Heart right ventricle (tissue), 16 donors: ENCODE measurements at regions not wholly inside any gene's neighbourhood (a gene's known extent, or its start where the extent isn't known, plus 50 kb on each side); places are given as distances from the start of the nearest gene placed in this dataset.

Experiments
- ATAC-seq, 8 donors: fragments of 200-7000 bp; cut with Tn5 transposase; one replicate each; pipeline ENCODE4 v1.9.1; 2020; ENCODE audit warnings: mild to moderate bottlenecking in 8 of 8, moderate library complexity in 8 of 8, moderate number of reproducible peaks in 1 of 8
- DNase-seq, 2 donors: peaks; one replicate each; pipeline ENCODE4 v3.0.0-alpha.2; 2020
- H3K27ac ChIP-seq, 10 donors: fragments of 200-600 bp; sonication (generic) in 2 of 10; one replicate each; pipeline versions ENCODE4 v1.5.0 to v1.8.0; 2020 to 2022; ENCODE audit warnings: mild to moderate bottlenecking in 3 of 10
- H3K27me3 ChIP-seq, 7 donors: fragments of 200-600 bp; one replicate each; pipeline ENCODE4 v1.8.0; 2021 to 2022; ENCODE audit warnings: mild to moderate bottlenecking in 2 of 7
- H3K36me3 ChIP-seq, 9 donors: fragments of 200-600 bp; sonication (generic) in 1 of 9; one replicate each; pipeline versions ENCODE4 v1.5.0 to v1.8.0; 2020 to 2022; ENCODE audit warnings: mild to moderate bottlenecking in 2 of 9
- H3K4me1 ChIP-seq, 9 donors: fragments of 200-600 bp; sonication (generic) in 1 of 9; one replicate each; pipeline versions ENCODE4 v1.5.0 to v1.8.0; 2020 to 2022; ENCODE audit warnings: mild to moderate bottlenecking in 4 of 9
- H3K4me3 ChIP-seq, 10 donors: fragments of 200-600 bp; sonication (generic) in 2 of 10; one replicate each; pipeline versions ENCODE4 v1.5.0 to v1.8.0; 2020 to 2022; ENCODE audit warnings: mild to moderate bottlenecking in 7 of 10, moderate library complexity in 2 of 10
- H3K9me3 ChIP-seq, 11 donors: fragments of 200-600 bp in 10 of 11; sonication (generic) in 2 of 11; one replicate each; pipeline versions ENCODE4 v1.5.0 to v1.8.0; 2013 to 2022; ENCODE audit warnings: mild to moderate bottlenecking in 2 of 11, control low read depth in 1 of 11, moderate library complexity in 1 of 11
- WGBS, 2 donors: extraction: QIAGEN DNeasy Blood & Tissue Kit; methylation state at CpG; one replicate each; pipeline ENCODE4 v1.1.7; 2013; ENCODE audit warnings: inconsistent platforms in 1 of 2; 5-methylcytosine and 5-hydroxymethylcytosine counted together
- intact Hi-C, 10 donors: fragments of 100-400 bp; cut with DNase I; formaldehyde crosslinking; loops; one replicate each; pipeline versions ENCODE4 v1.11.1 to v1.14.2; 2022
- TF ChIP-seq, protein P1 (sequence below), 9 donors: fragments of 200-600 bp; sonication (generic) in 2 of 9; IDR thresholded peaks; one replicate each; pipeline versions ENCODE4 v1.5.0 to v1.8.0; 2021 to 2022; ENCODE audit warnings: antibody characterized with exemption in 9 of 9, mild to moderate bottlenecking in 5 of 9, moderate library complexity in 1 of 9
- donor health status: Arrhythmogenic right ventricular cardiomyopathy.
- donor health status: ischemic (EF 13 %, LVEDD 7.1; RV severe dilation, severe dysfunction).
- donor health status: healthy with polysubstance abuse.
- donor health status: DM: no; HTN: yes; CAD: no.
- donor health status: DM: no; HTN: no; CAD: no.
- donor health status: ischemic (EF 25% LVEDD 6.9; RV normal size, moderate dysfunction).
- donor health status: ischemic (EF 25% LVEDD 5.7; RV mildly dilated, moderate dysfunction).
- donor health status: healthy.
- donor health status: DM: yes; HTN: yes; CAD: no.
- donor health status: Ischemic cardiomyopathy.
- donor health status: ischemic (EF 35%, LVEDD 5.7; RV mildly dilated, moderate dysfunction).
- donor health status: nonischemic (EF 11% LVEDD 7.7; RV severe dilation, severe dysfunction).
- donor health status: DM: yes; HTN: yes; CAD: no.
- donor health status: PGD.
- donor health status: ischemic (EF 29% LVEDD 5.4; RV normal size, mild dysfunction).
- donor health status: nonischemic (EF 23%, LVEDD 6.1; RV moderate dilation, normal function).

DNA sequence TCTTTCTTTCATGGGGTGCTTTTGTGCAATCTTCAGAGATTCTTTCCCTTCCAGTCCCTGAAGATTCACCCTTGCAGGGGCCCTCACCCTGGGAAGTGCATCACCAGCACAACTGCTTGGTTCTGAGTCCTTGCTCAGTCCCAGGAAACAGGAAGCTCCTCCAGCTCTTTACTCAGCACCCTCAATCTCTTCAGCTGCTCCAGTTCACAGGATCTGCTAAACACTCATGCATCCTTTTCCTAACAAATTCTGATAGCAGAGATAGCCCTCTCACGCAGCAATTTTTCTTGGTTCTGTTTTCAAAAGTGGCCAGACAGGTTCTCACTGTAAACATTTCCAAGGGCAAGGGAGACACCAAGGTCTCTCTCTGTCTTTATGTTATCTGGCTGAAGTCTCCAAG lies 823.1 kb downstream of the LIG4 start:
- 55 to 63% methylated on average over 1 of the region's 1 CpG for WGBS, 2 donors
- H3K4me1 ChIP-seq, result peaks cover 0 to 5% (median 0%) of the 10 kb centered on the region in 9 donors
- no peaks in the 10 kb centered on the region for H3K27me3 ChIP-seq
- no peak overlapping the region for H3K4me3 ChIP-seq
- ATAC-seq, result no peak
- H3K36me3 ChIP-seq, result no peaks in the 10 kb centered on the region
- no peaks in the 10 kb centered on the region for H3K9me3 ChIP-seq
- no peak overlapping the region for H3K27ac ChIP-seq
- DNase-seq, result no peak
- TF ChIP-seq, protein P1, sequence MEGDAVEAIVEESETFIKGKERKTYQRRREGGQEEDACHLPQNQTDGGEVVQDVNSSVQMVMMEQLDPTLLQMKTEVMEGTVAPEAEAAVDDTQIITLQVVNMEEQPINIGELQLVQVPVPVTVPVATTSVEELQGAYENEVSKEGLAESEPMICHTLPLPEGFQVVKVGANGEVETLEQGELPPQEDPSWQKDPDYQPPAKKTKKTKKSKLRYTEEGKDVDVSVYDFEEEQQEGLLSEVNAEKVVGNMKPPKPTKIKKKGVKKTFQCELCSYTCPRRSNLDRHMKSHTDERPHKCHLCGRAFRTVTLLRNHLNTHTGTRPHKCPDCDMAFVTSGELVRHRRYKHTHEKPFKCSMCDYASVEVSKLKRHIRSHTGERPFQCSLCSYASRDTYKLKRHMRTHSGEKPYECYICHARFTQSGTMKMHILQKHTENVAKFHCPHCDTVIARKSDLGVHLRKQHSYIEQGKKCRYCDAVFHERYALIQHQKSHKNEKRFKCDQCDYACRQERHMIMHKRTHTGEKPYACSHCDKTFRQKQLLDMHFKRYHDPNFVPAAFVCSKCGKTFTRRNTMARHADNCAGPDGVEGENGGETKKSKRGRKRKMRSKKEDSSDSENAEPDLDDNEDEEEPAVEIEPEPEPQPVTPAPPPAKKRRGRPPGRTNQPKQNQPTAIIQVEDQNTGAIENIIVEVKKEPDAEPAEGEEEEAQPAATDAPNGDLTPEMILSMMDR (IDR thresholded peaks at IDR 0.05), result no peak
- intact Hi-C loops, result no loop called here

DNA sequence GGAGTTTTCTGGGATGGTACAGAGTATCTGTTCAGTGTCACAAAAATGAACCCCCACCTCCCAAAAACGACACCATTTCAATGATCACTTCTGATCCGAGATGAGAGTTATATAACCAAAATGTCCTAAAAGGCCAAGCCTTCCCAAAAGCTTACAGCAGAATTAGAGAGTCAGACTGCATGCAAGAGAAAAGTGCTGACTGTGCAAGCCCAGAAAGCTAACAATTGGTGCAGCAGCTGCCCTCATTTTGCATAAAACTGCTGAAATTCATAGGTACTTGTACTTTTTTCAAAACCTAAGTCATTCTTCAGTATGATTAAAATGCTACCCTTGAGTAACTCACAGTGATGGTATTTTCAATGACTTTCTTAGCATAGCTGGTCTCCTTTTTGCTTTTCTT lies 819.6 kb upstream of the ARGLU1 start:
- TF ChIP-seq, protein P1 (IDR thresholded peaks at IDR 0.05), result no peak
- no peaks in the 10 kb centered on the region for H3K36me3 ChIP-seq
- intact Hi-C loops, result no loop called here
- peaks cover 0 to 5% (median 0%) of the 10 kb centered on the region in 9 donors for H3K4me1 ChIP-seq
- no peak for DNase-seq
- no peak overlapping the region for H3K4me3 ChIP-seq
- H3K9me3 ChIP-seq, result no peaks in the 10 kb centered on the region
- ATAC-seq, result no peak
- peaks cover 0 to 3% (median 0%) of the 10 kb centered on the region in 7 donors for H3K27me3 ChIP-seq
- 62 to 66% methylated on average over 2 of the region's 2 CpGs for WGBS, 2 donors
- no peak overlapping the region for H3K27ac ChIP-seq

DNA sequence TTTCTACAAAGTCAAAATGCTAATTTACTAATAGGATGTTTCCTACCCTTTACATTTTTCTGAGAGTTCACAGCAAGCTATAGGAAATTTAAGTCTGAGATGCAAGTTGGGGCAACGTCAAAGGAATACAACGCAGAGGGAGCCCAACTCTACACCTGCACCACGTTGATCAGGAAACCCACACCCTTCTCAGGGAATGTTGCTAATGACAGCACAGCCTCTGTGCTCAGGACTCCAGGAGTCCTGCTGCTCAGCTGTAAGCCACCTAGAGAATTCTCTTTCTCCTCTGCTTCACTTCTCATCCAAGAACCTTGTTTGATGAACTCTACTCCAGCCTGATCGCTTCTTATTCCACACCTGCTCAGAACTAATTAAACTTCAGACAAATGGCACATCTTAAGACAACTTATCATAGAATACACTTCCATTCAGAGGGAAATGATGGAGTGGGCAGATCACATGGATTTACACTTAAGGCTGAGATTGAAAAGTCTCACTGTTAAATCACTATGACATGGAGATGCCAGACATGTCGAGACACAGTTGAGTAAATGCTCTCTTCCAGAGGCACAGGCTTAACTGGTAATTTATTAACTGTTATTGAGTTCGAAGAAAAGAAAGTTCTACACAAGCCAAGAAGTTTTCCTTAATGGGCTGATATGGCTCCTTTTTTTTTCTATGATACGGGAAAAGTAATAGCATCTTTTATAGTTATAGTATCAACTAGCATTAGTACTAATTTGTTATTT lies 811.6 kb upstream of the ARGLU1 start:
- DNase-seq, result no peak
- WGBS, 2 donors, result 64 to 69% methylated on average over 7 of the region's 7 CpGs
- H3K4me3 ChIP-seq, result no peak overlapping the region
- H3K9me3 ChIP-seq, result no peaks in the 10 kb centered on the region
- intact Hi-C loops, result no loop called here
- no peak for ATAC-seq
- peaks cover 0 to 12% (median 0%) of the 10 kb centered on the region in 9 donors for H3K4me1 ChIP-seq
- TF ChIP-seq, protein P1 (IDR thresholded peaks at IDR 0.05), result no peak
- no peak overlapping the region for H3K27ac ChIP-seq
- H3K36me3 ChIP-seq, result no peaks in the 10 kb centered on the region
- H3K27me3 ChIP-seq, result peaks cover 0 to 3% (median 0%) of the 10 kb centered on the region in 7 donors

DNA sequence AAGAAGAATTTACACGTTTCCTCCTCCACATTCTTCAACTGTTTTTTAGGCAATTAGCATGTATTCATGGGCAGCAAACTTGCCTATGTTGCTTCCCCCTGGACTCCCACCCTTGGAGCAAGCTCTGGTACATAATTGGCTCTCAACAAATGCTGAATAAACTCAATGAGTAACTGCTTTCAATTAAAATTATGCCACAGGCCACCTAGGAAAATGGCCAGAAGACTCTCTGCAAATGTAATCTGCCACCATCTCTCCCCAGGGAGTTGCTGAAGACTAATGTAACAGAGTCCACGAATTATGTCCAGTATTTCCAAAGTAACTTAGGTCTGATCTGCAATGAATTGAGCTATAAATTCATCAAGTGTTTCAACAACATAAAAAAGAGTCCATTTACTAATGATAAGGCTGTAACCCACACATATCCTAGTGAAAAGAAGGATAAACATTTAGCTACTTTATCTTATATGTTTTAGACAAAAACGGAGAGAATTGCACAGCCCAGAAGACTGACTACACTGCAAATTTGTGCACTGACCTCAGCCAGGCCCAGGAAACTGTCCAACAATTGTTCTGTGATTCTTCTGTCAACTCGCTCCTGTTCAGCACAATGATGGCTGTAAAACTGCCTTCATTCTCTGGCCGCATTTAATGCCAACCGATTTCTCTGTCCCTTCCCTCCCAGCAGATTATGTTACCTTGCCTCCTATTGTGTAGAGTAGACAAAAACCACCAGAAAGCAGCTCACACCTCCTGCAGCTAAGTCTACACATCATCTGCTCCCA lies 808.6 kb upstream of the ARGLU1 start:
- Histone ChIP-seq H3K9me3 (no peaks in the 10 kb centered on the region), H3K36me3 (no peaks in the 10 kb centered on the region), H3K4me3 (no peak overlapping the region), H3K4me1 (peaks cover 0 to 12% (median 0%) of the 10 kb centered on the region in 9 donors), H3K27ac (no peak overlapping the region), H3K27me3 (no peaks in the 10 kb centered on the region)
- ATAC-seq (no peak), DNase-seq (no peak)
- intact Hi-C loops, result no loop called here
- 50 to 53% methylated on average over 6 of the region's 6 CpGs for WGBS, 2 donors
- TF ChIP-seq, protein P1 (IDR thresholded peaks at IDR 0.05), result no peak
